ENCODE measurements at regions not wholly inside any gene's neighbourhood (a gene's known extent, or its start where the extent isn't known, plus 50 kb on each side); places are given as distances from the start of the nearest gene placed in this dataset.
A peak's percentile ranks its signal among the peaks of the same experiment; 100 is the strongest.

GRCh38 chr3:87390821-87391220 is 114.4 kb upstream of the POU1F1 start:
- no peak for FAIRE-seq

GRCh38 chr3:87390353-87390752 is 114.0 kb upstream of the POU1F1 start:
- FAIRE-seq = no peak

DNA sequence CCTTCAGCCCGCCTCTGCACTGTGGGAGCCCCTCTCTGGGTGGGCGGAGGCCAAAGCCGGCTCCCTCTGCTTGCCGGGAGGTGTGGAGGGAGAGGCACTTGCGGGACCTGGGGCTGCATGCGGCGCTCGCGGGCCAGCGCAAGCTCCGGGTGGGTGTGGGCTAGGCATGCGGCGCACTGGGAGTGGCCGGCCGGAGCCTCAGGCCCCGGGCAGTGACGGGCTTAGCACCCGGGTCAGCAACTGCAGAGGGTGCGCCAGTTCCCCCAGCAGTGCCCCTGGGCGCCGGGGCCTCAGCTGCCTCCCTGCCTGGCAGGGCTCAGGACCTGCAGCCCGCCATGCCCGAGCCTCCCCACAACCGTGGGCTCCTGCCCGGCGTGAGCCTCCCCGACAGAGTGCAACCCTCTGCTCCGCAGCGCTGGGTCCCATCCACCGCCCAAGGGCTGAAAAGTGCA is 98.9 kb upstream of the POU1F1 start:
- no peak for FAIRE-seq

DNA sequence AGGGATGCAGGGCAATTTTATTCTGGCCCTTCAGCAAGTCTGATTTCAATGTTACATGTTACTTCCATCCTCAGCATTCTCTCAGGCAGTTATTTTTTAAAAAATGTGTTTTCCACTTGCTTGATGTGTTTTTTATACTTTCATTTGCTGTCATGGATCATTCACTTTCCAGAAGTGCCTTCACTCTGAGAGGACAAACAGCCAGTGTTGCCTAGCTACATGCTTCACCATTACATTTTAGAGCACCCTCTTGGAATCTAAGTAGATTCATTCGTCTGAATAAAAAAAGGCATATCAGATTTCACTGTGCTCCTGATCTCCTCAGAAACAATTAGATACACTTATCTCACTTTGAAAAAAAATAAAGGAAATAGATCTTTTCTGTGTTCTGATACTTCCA is 93.6 kb upstream of the POU1F1 start:
- FAIRE-seq = no peak

GRCh38 chr3:87367736-87368135 is 91.4 kb upstream of the POU1F1 start:
- FAIRE-seq = no peak

- FAIRE-seq = no peak
Observed at GRCh38 chr3:87363721-87364120, 87.3 kb upstream of the POU1F1 start.

DNA sequence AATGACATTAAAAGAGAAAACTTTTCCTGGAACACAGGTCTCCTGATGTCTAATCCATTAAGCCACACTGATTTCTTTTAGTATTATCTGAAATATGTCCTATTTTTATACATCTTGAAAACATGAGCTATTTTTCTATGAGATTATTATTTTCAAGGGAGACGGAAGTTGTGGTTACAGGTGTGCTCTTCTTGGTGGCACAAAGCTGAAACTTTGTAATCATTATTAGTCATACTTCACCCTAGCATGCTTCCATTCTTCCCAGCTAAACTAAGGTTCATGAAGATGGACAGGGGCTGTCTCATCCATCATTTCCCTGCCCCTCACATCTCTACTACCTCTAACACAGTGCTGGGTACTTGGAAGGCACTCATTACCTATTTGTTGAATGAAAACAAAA is 85.6 kb upstream of the POU1F1 start:
- no peak for FAIRE-seq

DNA sequence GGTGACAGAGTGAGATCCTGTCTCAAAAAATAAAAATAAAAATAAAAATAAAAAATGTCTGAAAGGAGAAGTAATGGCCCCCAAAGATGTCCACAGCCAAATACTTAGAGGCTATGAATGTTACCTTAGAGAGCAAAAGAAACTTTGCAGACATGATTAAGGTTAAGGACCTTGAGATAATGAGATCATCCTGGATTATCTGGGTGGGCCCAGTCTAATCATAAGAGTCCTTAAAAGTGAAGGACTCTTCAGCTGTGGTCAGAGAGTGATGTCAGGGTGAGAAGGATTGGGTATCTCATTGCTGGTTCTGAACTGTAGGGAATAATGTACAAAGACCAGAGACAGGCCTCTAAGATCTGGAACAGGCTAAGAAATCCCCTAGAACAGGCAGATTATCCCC is 84.9 kb upstream of the POU1F1 start:
- no peak for FAIRE-seq

GRCh38 chr3:87359826-87360225 is 83.4 kb upstream of the POU1F1 start:
- FAIRE-seq = no peak

DNA sequence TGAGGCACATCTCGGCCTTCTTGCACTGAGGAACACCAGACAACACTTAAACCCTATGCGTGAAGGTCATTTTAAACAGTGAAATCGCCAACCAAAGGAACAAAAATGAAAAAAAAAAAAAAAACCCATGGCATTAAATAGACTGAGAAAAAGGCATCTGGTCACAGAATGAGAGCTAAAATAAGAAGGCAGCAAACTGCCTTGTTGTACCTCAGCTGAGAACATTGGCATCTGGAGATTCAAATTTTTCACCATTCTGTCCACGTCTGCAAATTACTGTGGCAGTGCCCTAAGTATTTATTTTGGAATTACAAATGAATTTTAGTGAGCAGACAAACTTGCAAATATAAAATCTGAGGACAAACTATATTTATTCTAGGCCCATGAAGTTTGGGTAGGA is 82.6 kb upstream of the POU1F1 start:
- no peak for FAIRE-seq

DNA sequence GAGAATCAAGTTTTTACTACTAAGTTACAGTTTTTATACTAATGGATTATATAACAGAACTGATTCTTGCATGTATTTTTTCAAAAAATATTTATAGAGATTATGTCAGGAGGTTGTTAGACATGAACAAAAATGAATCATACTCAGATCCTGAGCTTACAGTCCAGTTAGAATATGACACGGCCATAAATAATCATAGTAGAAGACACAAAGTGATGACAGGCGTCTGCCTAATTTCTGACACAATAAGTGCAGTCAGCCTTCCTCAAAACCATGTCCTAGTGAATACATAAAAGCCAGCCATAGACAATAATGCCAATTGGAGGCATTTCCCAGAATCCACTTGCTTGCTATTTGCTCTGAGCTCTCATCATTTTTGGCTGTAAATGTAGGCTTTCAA is 81.7 kb upstream of the POU1F1 start:
- FAIRE-seq = no peak

DNA sequence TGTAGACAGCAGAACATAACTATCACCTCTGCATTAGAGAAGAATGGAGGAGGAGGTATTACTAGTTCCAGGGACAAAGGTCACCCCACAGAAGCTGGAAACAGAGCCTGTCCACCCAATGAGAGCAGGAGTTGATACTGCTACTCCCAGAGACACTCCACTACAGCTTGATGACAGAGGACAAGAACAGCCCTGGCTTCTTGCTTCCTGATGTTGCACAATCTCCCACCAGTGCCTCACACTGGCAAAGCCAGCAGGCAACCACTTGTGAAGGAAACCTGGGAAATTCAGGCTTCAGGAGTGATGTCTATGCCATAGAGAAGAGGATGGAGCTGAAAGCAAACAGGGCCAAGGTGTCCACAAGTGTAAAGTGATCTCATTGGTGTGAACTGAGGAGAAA is 78.0 kb upstream of the POU1F1 start:
- FAIRE-seq = no peak

DNA sequence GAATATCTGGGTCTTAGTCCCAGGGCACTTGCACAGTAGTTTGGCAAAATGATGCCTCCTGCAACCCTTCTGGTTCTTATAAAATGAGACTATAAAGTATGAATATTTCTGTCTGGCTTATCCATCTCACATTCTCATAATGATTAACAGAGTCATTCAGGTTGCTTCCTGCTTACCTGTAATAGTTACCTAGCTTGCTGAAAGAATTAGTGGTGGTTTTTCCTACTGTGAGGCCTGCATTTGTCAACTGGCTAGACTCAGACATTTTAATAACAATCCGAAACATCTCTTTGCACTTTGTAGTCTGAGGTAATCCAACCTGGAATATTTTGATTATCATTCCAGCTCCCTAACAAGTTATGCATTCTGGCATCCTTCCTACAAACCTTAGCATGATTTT is 75.6 kb upstream of the POU1F1 start:
- no peak for FAIRE-seq

- FAIRE-seq = peak; percentile 87
Observed at GRCh38 chr3:87350367-87351199, 74.2 kb upstream of the POU1F1 start.

DNA sequence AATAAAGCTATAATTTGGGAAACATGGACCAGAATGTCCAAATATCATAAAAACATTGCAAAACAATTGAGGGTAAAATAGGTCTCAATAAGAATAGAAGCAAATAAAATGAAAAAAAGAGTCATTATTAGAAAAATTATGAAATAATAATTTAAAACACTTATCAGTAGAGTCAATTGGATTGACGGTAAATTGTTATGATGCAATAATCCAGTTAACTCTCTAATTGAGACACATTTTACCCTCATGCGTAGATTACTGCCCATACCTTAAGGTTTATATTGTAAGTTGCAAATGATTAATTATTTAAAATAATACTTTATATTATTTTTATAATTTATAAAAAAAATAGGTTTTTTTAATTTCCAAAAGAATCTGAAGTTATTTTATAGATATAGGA is 73.4 kb upstream of the POU1F1 start:
- FAIRE-seq = peak; percentile 62

GRCh38 chr3:87336761-87337160 is 60.4 kb upstream of the POU1F1 start:
- FAIRE-seq = no peak

DNA sequence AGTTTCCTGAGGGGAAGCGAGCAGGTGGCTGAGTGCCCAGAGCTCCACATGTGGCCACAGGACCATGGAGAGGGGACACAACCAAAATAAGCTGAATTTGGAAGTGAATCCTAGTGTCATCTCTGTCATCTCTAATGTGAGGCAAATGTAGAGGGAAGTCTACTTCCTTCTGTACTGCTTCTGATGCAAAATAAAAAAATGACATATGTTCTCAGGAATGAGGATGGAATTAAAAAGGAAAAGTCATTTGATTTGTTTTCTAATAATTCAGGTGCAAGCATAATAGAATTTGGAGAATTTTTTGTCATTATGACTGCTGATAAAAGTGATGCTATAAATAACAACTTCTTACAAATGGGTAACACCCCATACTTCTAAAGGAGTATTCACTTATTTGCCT is 59.5 kb upstream of the POU1F1 start:
- no peak for FAIRE-seq

DNA sequence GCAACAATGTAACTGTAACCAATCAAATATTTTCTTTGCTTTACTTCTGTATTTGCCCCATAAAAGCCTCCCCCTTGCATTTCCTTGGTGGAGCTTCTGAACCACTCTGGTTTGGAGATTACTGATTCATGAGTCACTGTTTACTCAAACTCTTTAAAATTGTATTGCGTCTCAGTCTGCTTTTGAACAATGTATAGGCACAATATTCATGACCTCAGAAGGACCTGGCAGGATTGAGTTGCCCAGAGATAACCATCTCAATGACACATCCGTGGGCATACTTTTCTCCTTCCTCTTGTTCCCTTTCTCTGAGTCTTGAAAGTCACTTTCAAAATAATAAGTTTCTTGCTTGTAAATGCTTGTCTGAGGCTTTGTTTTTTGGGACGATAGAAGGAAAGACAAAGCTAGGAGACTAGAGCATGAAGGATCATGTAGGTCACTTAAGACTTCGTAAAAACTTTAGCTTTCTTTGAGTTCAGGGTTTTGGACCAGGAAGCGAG is 57.1 kb upstream of the POU1F1 start:
- FAIRE-seq = no peak

DNA sequence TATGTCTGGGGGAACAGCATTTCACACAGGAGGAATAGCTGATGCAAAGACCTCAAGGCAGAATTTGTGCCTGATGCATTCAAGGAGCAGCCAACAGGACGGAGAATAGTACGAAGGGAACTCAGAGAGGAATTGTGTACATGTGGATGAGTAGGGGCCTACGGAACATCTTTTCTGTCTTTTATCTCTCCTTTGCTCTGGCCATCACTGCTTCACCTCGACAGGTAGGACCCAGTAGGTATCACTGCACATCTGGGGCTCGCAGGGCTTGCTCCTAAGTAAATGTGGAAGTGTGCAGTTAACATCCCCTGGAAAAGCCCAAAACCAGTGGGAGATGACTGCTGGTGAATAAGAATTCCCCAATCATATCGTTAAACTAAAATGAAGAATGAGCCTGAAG is 56.4 kb upstream of the POU1F1 start:
- no peak for FAIRE-seq

GRCh38 chr3:87329065-87329464 is 52.7 kb upstream of the POU1F1 start:
- FAIRE-seq = no peak
